GM12873 (cell line): ENCODE measurements at regions not wholly inside any gene's neighbourhood (a gene's known extent, or its start where the extent isn't known, plus 50 kb on each side); places are given as distances from the start of the nearest gene placed in this dataset.

ENCODE experiments used
- CTCF ChIP-seq: IDR thresholded peaks from 2 replicates; pipeline ENCODE4 v1.5.1; 2012; ENCODE audit warnings: low read depth, mild to moderate bottlenecking, moderate library complexity, low read length, control low read depth; ENCODE audit not compliant: insufficient read depth; ENCODE audit errors: missing control alignments

- no peak for TF ChIP-seq CTCF
These were observed 114.5 kb upstream of the CAV2 start for GRCh38 chr7:116384936-116385635.

- TF ChIP-seq CTCF, result no peak
These were observed 112.9 kb upstream of the CAV2 start for GRCh38 chr7:116386674-116387073.

- TF ChIP-seq CTCF, result no peak
These were observed 109.2 kb upstream of the CAV2 start for GRCh38 chr7:116390363-116390762.

GRCh38 chr7:116392806-116393205 is 106.7 kb upstream of the CAV2 start:
- no peak for TF ChIP-seq CTCF

GRCh38 chr7:116393654-116394053 is 105.9 kb upstream of the CAV2 start:
- no peak for TF ChIP-seq CTCF

GRCh38 chr7:116394106-116394505 is 105.4 kb upstream of the CAV2 start:
- TF ChIP-seq CTCF, result no peak

GRCh38 chr7:116395141-116395791 is 104.3 kb upstream of the CAV2 start:
- TF ChIP-seq CTCF, result no peak
